Prostate gland (tissue), 2 donors: ENCODE measurements at regions not wholly inside any gene's neighbourhood (a gene's known extent, or its start where the extent isn't known, plus 50 kb on each side); places are given as distances from the start of the nearest gene placed in this dataset.

Experiments
- POLR2A ChIP-seq: fragments of 450-650 bp; IDR thresholded peaks from one replicate; pipeline ENCODE4 v1.6.1; 2016; ENCODE audit warnings: antibody characterized with exemption, mild to moderate bottlenecking
- POLR2AphosphoS5 ChIP-seq: sonication (generic); formaldehyde crosslinking; IDR thresholded peaks from one replicate; pipeline ENCODE4 v1.6.1; 2017; ENCODE audit warnings: antibody characterized with exemption
- TF ChIP-seq, protein P1 (sequence below), 4 experiments: fragments of 200-600 bp in 2 of 4; fragments of 450-650 bp in 2 of 4; sonication (generic) in 2 of 4; IDR thresholded peaks; 1 replicate in 3 of 4; 2 replicates in 1 of 4; pipeline ENCODE4 v1.5.1; 2016 to 2019; ENCODE audit warnings: antibody characterized with exemption in 4 of 4, mild to moderate bottlenecking in 2 of 4, moderate library complexity in 2 of 4

GRCh38 chr2:4340536-4340935, 637.2 kb downstream of the DCDC2C start:
- TF ChIP-seq, protein P1, sequence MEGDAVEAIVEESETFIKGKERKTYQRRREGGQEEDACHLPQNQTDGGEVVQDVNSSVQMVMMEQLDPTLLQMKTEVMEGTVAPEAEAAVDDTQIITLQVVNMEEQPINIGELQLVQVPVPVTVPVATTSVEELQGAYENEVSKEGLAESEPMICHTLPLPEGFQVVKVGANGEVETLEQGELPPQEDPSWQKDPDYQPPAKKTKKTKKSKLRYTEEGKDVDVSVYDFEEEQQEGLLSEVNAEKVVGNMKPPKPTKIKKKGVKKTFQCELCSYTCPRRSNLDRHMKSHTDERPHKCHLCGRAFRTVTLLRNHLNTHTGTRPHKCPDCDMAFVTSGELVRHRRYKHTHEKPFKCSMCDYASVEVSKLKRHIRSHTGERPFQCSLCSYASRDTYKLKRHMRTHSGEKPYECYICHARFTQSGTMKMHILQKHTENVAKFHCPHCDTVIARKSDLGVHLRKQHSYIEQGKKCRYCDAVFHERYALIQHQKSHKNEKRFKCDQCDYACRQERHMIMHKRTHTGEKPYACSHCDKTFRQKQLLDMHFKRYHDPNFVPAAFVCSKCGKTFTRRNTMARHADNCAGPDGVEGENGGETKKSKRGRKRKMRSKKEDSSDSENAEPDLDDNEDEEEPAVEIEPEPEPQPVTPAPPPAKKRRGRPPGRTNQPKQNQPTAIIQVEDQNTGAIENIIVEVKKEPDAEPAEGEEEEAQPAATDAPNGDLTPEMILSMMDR (IDR thresholded peaks at IDR 0.05) = no peak
- no peak for TF ChIP-seq POLR2AphosphoS5
- no peak for TF ChIP-seq POLR2A
